Stimulated activated CD8-positive, alpha-beta memory T cell treated with anti-CD3 and anti-CD28 coated beads, Interleukin-15, amount 100 ng/mL, for 48 hours (primary cell): ENCODE measurements at regions not wholly inside any gene's neighbourhood (a gene's known extent, or its start where the extent isn't known, plus 50 kb on each side); places are given as distances from the start of the nearest gene placed in this dataset.
"Not testable (repeated sequence)": the region's sequence is repeated elsewhere in the genome, so short reads cannot be mapped to it uniquely, and the experiment has no call there.

Experiments
- DNase-seq, 2 donors: peaks; one replicate each; pipeline ENCODE4 v3.0.0-alpha.2; 2020; ENCODE audit warnings: low read depth in 2 of 2

DNA sequence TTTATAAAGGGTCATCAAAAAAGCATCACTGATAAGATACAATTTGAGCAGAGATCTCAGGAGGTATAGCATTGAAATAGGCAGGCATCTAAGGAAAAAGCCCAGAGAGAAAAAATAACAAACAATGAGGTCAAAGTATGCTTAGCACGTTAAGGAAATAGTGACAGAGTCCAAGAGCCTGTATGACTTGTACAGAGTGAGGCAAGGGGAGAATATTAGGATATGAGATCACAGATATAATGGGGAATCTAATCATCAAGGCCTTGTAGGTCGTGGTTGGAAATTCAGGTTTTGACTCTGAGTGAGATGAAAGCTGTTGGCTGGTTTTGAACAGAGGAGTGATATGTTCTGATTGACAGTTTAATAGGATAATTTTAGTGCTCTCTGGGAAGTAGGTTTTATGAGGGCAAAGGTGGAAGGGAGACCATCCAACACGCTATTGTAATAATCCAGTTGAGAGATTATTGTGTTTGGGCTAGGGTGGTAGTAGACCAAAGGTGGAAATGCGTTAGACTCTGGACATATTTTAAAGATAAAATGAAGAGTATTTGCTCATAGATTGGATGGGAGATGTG is 644.6 kb upstream of the TMPRSS15 start:
- no peak for DNase-seq

DNA sequence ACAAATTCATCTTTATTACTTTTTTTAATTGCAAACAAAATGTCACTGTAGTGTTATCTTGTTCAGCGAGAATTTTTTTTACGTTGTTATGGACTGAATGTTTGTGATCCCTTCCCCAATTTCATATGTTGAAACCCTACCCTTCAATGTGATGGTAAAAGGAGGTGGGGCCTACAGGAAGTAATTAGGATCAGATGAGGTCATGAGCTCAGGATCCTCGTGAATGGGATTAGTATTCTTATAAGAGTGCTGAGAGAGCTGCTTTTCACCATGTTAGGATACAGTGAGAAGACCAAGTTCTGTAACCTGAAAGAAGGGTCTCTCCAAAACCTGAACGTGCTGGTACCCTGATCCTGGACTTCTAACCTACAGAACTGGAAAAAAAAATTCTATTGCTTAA is 646.0 kb upstream of the TMPRSS15 start:
- DNase-seq, result no peak

DNA sequence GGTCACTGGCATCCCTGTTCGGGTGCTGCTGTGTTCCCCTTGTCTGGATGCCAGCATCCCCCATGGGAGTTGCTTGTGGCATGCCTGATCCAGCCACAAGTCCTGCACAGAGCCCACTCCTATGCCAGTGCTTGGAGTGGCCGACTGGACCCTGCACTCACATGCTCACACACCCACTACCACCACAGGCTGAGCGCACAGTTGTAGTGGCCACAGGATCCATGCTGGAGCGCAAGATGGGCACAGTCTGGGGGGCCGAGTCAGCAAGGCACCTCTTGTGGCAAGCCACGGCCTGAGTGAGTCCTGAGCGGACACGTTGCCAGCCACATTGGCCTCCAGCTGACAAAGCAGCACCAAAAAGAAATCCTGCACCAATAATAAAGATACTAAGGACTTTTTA is 661.6 kb upstream of the TMPRSS15 start:
- no peak for DNase-seq

DNA sequence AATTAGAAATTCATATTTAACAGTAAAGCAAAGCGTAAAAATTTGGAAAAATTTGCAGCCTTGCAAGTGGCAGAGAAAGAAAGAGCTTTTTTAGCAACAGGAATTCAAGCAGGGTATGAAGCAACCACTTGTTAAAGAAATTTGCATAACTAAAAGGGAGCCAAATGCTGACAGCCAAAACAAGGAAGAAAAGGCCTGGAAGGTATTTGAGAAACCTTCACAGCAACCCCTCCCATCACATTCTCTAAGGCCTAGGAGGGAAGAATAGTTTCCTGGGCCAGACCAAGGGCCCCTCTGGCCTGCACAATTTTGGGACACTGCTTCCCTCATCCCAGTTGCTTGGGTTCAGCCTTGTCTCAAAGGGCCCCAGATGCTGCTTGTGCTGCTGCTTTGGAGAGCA is 672.4 kb upstream of the TMPRSS15 start:
- no peak for DNase-seq

DNA sequence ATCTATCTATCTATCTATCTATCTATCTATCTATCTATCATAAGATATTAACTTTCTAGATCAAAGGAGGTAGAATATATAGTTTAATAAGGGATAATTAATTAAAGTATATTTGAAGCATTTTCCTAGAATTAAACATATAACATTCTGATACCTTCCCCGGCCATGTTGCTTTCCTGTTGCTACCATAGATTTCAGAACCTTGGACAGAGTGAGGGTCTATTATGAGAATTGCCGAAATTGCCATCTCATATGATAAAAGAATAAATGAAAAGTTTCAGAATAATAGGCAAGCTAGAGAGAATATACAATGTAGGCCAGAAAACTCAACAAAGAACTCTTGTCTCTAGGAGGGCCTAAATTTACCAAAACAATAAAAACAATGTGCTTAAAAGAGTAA is 706.1 kb upstream of the TMPRSS15 start:
- no peak for DNase-seq

DNA sequence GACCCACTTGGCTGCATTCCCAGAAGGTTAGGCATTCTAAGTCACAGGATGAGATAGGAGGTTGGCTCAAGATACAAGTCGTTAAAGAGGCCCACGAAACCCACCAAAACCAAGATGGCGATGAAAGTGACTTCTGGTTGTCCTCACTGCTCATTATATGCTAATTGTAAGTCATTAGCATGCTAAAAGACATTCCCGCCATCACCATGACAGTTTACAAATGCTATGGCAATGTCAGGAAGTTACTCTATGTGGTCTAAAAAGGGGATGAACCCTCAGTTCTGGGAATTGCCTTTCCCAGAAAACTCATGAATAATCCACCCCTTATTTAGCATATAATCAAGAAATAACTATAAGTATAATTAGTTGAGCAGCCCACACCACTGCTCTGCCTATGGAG is 715.7 kb upstream of the TMPRSS15 start:
- not testable (repeated sequence) for DNase-seq

DNA sequence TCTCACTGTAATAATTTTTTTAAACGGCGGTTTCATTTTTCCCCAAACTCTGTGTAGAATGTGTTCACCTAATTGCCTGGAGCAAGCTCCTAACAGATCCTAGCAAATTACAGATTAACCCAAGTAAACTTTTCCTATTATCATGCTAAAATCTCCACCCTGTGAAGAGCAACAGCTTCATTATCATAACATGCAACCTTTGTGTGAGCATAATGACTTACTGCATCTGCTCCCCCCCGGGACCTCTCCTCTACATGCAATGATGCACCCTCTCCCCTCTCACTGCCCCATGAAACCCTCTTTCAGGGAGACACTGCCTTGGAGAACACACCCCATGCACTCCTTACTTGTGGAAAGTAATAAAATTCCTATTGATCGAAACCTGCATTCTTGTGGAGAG is 717.0 kb upstream of the TMPRSS15 start:
- DNase-seq, result no peak

DNA sequence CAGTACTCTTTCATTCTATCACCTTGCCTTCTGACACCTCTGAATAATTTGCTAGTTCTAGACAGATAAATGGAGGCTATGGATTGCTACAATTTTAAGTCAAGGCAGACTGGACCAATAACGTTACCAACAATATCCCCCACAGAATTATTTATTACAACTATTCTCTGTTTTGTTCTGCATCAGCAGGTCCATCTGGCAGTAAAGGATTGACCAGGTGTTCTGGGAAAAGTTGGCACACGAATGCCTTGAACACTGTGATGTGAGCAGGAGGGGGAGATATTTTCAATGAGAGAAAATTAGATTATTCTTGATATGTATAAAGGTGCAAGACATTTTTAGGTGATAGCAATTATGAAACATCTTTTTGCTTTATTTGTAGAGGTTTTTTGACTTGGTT is 718.8 kb upstream of the TMPRSS15 start:
- no peak for DNase-seq

DNA sequence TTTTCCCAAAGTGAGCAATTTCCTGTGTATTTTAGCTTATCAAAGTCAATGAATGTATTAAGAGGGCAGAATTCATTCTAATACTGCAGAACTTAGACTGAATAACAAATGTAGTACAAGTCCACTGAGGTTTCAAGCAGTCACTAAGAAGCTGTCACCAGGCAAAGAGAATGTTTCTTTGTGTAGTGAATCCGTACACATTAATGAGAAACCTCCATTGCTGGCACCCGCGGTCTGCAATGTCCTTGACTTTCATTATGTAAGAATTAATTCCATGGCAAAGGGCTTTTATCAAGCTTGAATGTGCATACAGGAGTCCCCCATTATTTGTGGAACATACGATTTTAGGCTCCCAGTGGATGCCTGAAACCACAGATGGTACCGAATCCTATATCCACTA is 719.5 kb upstream of the TMPRSS15 start:
- no peak for DNase-seq

DNA sequence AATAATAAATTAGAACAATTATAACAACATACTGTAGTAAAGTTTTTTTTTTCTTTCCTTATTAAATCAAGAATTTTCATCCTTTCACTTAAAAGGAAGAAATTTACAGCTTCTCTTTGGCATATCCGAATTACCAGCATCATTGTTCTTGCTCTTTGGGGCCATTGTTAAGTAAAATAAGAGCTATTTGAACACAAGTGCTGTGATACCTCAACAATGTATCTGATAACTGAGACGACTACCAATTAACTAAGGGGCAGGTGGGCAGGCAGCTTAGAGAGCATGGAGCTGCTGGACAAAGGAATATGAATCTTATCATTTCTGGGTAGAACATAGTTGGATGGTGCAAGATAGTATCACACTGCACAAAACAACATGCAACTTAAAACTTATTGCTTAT is 719.9 kb upstream of the TMPRSS15 start:
- DNase-seq, result no peak

DNA sequence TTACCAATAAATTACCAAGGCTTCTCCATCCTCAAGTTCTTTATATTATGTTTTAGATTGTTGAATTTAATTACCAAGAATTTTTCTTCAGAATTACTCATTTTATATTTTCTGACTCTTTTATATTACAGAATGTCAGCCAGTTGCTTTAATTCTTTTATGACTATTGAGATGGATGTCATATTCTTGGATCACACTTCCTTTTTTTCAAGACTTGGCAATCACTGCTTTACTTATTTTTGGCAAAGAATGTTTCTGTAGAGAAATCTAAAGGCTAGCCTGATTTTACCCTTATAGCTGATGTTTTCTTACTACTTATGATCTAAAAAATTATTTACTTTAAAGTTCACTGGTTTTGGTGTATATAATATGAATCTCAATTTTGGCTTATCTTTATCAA is 721.1 kb upstream of the TMPRSS15 start:
- DNase-seq, result no peak

DNA sequence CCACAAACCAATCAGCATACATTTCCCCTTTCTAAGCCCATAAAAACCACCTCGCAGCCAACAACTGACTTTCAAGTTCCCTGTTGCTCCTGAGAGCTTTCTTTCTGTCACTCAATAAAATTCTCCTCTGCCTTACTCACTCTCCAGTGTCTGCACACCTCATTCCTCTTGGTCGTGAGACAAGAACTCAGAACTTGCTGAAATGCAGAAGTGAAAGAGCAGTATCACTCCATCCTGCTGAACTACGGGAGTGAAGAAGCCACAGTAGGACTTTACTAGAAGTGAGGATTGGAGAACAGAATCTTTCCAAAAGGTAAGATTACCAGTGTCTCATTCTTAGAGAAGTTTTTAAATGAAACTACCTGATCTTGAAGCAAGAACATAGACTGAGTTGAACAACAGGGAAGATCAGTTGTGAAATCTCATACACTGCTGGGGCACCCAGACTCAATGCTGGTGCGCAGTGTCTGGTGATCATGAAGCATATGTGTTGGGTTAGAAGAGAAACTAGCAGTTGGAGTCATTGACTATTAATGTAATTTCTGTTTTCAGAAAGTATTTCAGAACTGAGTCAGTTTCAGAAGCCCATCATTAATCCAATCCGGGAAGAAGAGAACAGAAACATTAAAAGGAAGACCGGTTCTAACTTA is 726.9 kb upstream of the TMPRSS15 start:
- DNase-seq, result no peak

DNA sequence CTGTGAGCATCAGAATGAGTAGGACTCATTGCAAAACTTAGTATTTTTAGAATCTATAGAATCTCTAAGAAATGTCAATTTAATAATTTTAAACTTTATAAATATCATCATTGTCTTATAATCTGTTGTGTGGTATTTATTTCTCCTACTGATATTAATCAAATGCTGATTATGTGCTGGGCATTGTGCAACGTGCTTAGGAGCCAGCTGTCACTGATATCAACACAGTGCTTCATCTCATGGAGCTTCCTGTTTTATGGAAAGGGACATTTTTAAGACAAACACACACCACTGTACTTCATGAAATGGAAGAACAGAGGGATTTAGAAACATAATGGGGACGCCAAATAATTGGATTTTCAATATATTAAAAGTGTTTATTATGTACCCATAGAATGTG is 737.9 kb upstream of the TMPRSS15 start:
- no peak for DNase-seq

DNA sequence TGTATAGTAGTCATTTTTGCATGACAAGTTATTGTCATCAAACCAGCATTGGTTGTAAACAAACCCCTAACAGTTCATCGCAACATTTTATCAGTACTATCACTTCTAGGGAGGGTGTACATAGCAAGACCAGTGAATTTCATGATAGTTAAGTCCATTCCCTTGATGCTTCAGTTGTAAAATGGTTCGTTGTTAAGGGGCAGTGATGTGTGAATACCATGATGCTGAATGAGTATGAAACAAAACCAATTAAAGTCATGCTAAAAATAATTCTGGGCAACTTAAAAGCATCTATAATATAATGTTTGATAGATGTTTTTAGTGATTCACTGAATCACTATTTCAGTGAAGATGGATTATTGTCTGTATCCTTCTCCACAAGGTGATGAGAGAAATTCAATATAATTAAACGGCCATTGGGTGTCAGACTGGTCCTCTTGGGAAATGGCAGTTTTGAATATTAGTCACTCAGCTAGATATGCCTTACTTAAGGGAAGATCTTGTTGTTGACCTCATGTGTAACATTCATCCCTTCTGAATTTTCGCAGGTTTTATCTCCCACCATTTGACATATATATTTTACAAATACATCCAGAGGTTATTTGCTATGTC is 742.2 kb upstream of the TMPRSS15 start:
- no peak for DNase-seq

DNA sequence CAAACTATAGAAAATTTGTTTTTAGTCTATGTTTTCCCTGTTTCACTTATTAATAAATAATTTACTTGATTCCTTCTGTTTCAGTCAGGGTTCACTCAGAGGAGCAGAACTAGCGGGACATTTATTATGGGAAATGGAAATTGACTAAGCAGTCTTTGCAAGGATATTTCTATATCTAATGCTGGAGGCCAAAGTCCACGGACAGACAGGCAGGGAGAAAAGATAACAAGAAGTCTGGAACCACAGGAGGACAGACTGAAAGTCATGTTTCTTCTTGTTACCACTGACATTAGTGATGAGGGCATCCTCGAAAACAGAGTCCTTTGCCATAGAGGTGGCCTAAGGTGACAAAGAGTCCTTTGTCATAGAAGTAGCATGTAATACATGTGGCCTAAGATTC is 744.5 kb upstream of the TMPRSS15 start:
- DNase-seq, result no peak

DNA sequence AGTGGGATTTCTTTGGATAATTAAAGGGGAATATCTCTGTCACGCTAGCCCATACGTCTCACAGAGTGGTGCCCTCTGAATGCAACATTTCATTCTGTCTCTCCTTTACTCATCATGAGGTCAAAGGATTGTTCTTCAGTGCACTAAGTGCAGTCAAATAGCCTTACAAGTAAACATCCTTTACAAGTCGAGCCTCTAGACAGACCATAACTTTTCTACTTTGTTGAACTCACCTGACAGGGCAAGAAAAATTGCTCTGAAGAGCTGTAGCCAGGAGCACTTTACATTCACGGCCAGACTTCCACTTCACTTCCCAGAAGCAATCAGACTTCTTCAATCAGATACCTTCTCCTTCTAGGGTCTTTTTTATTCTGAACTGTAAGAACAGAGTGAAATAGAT is 768.0 kb upstream of the TMPRSS15 start:
- no peak for DNase-seq

DNA sequence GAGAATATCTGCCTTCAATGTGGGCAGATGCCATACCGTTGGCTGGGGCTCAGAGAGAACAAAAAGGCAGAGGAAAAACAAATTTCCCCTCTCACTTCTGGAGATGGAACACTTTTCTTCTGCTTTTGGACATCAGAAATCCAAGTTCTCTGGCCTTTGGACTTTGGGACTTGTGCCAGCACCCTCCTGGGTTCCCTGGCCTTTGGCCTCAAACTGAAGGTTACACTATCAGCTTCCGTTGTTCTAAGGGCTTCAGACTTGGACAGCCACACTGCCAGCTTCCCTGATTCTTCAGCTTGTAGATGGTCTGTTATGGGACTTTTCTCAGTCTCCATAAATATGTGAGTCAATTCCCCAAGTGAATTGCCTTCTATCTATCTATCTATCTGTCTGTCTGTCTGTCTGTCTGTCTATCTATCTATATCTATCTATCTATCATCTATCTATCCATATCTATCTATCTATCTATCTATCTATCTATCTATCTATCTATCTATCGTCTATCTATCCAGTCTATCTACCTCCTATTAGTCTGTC is 778.1 kb upstream of the TMPRSS15 start:
- DNase-seq, result no peak

DNA sequence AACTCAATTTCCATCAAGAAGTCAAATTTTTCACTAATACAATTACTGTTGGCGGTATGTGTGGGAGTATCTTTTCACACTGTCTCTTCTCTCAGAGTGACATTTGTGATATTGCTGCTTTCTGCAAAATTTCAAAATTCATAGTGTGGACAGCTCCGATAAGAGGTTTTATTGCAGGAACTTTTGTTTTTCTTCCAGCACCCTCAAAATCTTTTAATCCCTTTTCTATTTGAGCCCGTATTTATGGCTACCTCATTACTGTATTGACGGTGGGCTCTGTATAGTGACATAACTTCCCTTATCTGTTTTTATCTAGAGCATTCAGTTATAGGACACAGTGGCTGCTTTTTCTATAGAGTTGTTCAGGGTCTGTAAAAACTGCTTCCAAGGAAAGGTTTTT is 794.4 kb upstream of the TMPRSS15 start:
- no peak for DNase-seq

DNA sequence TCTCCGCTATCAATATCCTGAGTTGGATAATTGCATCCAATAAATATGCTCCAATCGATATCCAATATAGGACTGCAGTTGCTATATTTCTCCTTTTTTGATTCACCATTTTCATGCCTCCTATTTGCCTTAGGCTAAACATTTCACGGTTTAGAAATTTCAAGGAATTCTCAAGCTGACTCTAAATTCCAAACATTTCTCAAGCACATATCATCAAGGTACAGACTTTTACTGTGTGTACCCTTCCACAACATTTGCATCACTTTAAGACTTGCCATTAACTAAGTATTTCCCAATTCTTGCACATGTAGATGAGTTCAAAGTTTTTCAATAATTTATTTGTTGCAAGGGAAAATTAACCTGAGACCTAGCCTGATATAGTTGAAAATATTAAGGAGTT is 795.2 kb upstream of the TMPRSS15 start:
- DNase-seq, result no peak

DNA sequence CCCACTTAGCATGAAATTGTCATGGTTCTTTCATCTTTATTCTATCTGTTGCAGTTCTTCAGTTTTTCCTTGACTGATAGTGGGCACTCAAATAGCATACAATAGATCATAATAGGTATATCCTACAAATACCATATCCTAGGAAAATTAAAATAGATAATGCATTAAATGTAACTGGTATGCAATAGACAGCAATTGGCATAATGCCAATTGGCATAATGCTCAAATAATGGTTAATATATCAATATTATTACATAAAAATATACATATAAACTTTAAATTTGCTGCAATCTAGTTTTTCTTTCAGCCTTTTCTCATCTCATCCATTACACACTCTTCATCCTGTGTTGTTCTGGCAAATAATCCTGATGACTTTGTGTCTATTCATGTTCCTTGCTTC is 814.6 kb upstream of the TMPRSS15 start:
- DNase-seq, result no peak

DNA sequence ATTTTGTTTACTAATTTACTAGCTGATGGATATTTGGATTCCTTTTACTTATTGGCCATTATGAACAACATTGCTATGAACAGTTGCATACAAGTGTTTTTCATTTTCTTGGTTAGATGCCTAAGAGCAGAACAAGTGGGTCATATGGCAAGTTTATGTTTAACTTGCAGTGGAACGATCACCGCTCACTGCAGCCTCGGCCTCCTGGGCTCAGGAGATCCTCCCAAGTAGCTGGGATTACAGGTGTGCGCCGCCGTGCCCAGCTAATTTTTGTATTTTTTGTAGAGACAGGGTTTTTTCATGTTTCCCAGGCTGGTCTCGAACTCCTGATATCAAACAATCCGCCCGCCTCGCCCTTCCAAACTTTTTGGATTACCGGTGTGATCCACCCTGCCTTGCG is 820.5 kb upstream of the TMPRSS15 start:
- DNase-seq, result no peak

DNA sequence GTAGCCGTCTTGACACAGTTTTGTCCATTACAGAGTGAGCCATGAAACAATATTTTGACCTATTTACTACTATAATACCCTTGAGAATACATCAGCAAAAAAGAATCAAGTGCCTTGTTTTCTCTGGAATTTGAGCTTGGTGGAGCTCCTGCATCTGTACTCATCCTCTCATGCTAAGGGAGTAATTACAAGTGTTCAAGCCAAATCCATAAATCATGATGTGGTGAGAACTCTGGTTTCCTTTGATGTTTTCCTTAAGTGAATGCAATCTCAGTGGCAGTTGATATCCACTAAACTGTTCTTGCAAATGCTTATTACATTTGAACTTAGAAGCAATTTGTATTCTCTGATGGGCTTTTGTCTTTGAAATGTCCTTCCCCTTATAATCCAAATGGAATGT is 824.6 kb upstream of the TMPRSS15 start:
- DNase-seq, result no peak

DNA sequence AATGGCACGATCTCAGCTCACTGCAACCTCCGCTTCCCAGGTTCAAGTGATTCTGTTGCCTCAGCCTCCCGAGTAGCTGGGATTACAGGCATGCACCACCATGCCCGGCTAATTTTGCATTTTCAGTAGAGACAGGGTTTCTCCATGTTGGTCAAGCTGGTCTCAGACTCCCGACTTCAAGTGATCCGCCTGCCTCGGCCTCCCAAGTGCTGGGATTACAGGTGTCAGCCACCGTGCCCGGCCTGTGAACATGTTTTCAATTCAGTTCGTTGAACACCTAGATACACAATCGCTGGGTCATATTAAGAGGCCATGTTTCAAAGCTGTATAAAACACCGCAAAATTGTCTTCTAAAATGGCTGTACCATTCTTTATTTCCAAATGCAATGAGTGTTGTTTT is 830.3 kb upstream of the TMPRSS15 start:
- DNase-seq, result not testable (repeated sequence)

DNA sequence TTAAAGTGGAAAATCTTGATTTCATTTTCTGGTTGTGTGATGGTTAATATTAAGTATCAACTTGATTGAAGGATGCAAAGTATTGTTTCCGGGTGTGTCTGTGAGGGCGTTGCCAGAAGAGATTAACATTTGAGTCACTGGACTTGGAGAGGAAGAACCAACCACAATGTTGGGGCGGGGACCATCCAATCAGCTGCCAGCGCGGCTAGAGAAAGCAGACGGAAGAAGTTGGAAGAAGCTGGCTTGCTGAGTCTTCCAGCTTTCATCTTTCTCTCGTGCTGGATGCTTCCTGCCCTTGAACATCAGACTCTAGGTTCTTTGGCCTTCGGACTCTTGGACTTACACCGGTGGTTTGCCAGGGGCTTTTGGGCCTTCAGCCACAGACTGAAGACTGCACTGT is 832.6 kb upstream of the TMPRSS15 start:
- no peak for DNase-seq
